HG03064 (cell line): ENCODE measurements at regions not wholly inside any gene's neighbourhood (a gene's known extent, or its start where the extent isn't known, plus 50 kb on each side); places are given as distances from the start of the nearest gene placed in this dataset.
"Not testable (repeated sequence)": the region's sequence is repeated elsewhere in the genome, so short reads cannot be mapped to it uniquely, and the experiment has no call there.

Experiments used
- ATAC-seq: cut with Tn5 transposase; IDR thresholded peaks from one replicate; pipeline ENCODE4 v1.9.1; 2021; ENCODE audit warnings: low read depth; ENCODE audit not compliant: unreplicated experiment

- no peak for ATAC-seq
Observed at GRCh38 chr15:100733101-100733842, 130.9 kb downstream of the ASB7 start.

- not testable (repeated sequence) for ATAC-seq
Observed at GRCh38 chr15:100733843-100734185, 131.4 kb downstream of the ASB7 start.

- ATAC-seq: no peak
Observed at GRCh38 chr15:100734586-100734985, 132.2 kb downstream of the ASB7 start.

GRCh38 chr15:100735129-100736053, 133.0 kb downstream of the ASB7 start:
- no peak for ATAC-seq

GRCh38 chr15:100737214-100737613, 134.8 kb downstream of the ASB7 start:
- ATAC-seq: no peak

GRCh38 chr15:100738614-100739013, 136.2 kb downstream of the ASB7 start:
- no peak for ATAC-seq

- ATAC-seq: no peak
Observed at GRCh38 chr15:100740138-100740537, 137.7 kb downstream of the ASB7 start.

GRCh38 chr15:100751585-100751984, 128.0 kb upstream of the ALDH1A3 start:
- no peak for ATAC-seq

GRCh38 chr15:100753503-100753902, 126.1 kb upstream of the ALDH1A3 start:
- no peak for ATAC-seq

GRCh38 chr15:100757661-100758060, 122.0 kb upstream of the ALDH1A3 start:
- ATAC-seq: no peak

- no peak for ATAC-seq
Observed at GRCh38 chr15:100758555-100758954, 121.1 kb upstream of the ALDH1A3 start.

- ATAC-seq: no peak
Observed at GRCh38 chr15:100759106-100759505, 120.5 kb upstream of the ALDH1A3 start.

GRCh38 chr15:100759698-100760356, 119.8 kb upstream of the ALDH1A3 start:
- no peak for ATAC-seq

- ATAC-seq: no peak
Observed at GRCh38 chr15:100760357-100760903, 119.2 kb upstream of the ALDH1A3 start.

GRCh38 chr15:100761290-100761935, 118.2 kb upstream of the ALDH1A3 start:
- ATAC-seq: no peak

- no peak for ATAC-seq
Observed at GRCh38 chr15:100762289-100762688, 117.3 kb upstream of the ALDH1A3 start.

- ATAC-seq: no peak
Observed at GRCh38 chr15:100762913-100763834, 116.5 kb upstream of the ALDH1A3 start.

- no peak for ATAC-seq
Observed at GRCh38 chr15:100763835-100764750, 115.5 kb upstream of the ALDH1A3 start.
